NCI-H2107 treated with DMSO at 0.1 percent for 48 hours (cell line): ENCODE measurements at regions not wholly inside any gene's neighbourhood (a gene's known extent, or its start where the extent isn't known, plus 50 kb on each side); places are given as distances from the start of the nearest gene placed in this dataset.

Experiments used
- DNase-seq: peaks from one replicate; lab custom pipeline; 2025; ENCODE audit not compliant: unreplicated experiment; lab: John Stamatoyannopoulos, UW

DNA sequence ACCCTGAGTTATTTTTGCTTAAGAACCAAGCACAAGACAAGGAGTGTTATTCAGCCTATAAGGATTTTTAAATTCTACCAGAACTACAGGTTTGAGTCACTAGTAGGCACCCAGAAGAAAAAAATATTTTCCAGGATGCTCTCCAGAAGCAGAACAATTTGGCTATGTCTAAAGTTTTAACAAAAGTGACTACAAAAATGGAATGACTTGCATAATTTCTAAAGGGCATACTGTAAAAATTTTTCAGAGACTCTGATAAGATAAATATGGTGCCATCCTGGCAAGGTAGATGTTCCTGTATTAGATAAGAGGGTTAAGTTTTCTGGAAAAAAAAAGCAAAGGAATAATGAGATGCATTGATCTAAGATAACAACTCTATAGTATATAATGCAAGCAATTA lies 68.6 kb upstream of the FAM9A start:
- DNase-seq: no peak

DNA sequence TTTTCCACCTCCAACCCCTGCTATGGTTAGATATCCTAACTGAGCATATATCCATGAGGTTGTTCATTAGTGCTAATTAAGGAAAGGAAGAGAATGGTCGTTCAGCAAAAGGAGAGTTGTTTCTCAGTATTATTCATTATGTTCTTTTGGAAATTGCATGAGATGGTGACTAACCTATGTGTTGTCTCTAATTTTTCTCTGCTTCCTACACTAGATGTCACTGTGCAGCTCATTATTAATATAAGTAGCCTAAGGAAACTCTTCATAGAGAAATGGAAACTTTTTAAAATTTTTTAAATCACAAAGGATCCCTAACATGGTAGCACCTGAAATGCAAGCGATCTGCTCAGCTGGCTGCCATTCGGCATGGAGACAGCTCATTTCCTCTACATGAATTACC lies 67.7 kb upstream of the FAM9A start:
- DNase-seq: no peak

GRCh38 chrX:8868070-8868773 lies 67.0 kb upstream of the FAM9A start:
- no peak for DNase-seq

DNA sequence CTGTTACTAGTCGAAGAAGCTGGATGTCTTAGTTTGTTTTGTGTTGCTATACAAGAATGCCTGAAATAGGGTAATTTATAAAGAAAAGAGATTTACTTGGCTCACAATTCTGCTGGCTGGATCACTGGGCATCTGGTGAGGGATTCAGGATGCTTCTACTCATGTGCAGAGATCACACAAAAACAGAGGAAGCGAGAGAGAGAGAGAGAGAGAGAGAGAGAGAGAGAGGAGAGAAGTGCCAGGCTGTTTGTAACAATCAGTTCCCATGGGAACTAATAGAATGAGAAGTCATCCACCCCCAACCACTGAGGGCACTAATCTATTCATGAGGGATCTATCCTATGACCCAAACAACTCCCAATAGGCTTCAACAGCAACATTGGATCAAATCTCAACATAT lies 66.2 kb upstream of the FAM9A start:
- no peak for DNase-seq

DNA sequence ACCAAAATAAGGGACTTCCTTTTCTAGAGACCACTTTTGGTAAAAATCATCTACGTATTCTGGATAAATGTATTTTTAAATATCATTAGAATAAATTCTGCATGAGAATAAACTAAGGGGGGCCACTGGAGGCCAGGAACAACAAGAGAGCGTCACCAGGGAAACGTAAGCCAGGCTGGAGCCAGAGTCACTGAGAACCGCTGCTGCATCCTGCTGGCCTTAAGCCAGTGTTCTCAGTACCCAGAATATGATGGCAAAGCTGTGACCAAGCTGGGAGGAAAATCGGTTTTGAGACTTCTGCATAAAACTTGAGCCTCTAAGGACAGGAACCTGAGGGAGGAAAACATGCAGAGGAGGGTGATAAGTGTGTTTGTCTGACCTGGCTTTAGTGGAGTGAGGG lies 63.0 kb upstream of the FAM9A start:
- peak; percentile 6 for DNase-seq

- DNase-seq: no peak
Observed at GRCh38 chrX:8861908-8862307, 60.7 kb upstream of the FAM9A start.

DNA sequence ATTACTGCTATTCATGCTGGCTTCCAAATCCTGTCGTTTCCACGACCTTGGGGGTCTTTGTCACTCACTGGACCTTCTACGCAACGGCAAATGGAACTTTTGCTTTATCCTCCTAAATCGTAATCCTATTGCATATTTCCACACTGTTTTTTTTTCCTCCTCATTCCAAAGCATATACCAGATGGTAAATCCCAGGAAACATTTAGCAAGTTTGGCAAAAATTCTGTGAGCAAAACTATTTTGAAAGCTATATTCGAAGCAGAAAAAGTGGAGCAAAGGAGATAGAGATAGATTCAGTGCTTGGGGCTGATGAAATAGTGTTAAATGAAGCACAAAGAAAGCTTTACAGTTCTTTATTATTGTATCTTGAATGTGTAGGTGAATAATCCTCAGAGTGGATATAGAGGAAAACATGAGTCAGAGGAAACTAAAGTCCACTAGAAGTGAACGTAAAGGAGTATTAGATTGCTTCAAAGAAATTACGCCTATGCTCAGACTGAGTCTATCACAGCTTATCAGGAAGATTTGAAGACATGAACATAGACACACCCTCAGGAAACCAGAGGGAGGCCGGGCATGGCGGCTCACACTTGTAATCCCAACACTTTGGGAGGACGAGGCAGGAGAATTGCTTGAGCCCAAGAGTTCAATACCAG lies 50.2 kb upstream of the FAM9A start:
- DNase-seq: no peak
